Ascending aorta (tissue), 2 donors: ENCODE measurements at regions not wholly inside any gene's neighbourhood (a gene's known extent, or its start where the extent isn't known, plus 50 kb on each side); places are given as distances from the start of the nearest gene placed in this dataset.

Source experiments
- DNase-seq, 2 donors: peaks; one replicate each; pipeline ENCODE4 v3.0.0-alpha.2; 2019; ENCODE audit warnings: low spot score in 2 of 2
- H3K27ac ChIP-seq, 2 donors: fragments of 200-600 bp; sonication (generic); one replicate each; pipeline ENCODE4 v1.5.1; 2016 to 2017; ENCODE audit warnings: mild to moderate bottlenecking in 1 of 2
- H3K27me3 ChIP-seq: fragments of 200-600 bp; sonication (generic); one replicate; pipeline ENCODE4 v1.5.1; 2017
- H3K36me3 ChIP-seq, 2 donors: fragments of 200-600 bp; sonication (generic); one replicate each; pipeline ENCODE4 v1.5.1; 2016
- H3K4me1 ChIP-seq, 2 donors: fragments of 200-600 bp; sonication (generic); one replicate each; pipeline ENCODE4 v1.5.1; 2016 to 2017; ENCODE audit warnings: mild to moderate bottlenecking in 1 of 2
- H3K4me3 ChIP-seq, 2 donors: fragments of 200-600 bp; sonication (generic); one replicate each; pipeline ENCODE4 v1.5.1; 2016 to 2017; ENCODE audit warnings: mild to moderate bottlenecking in 1 of 2
- H3K9me3 ChIP-seq, 2 donors: fragments of 200-600 bp; sonication (generic); one replicate each; pipeline ENCODE4 v1.5.1; 2016
- CTCF ChIP-seq, 3 experiments: fragments of 200-600 bp in 2 of 3; fragments of 450-650 bp in 1 of 3; sonication (generic) in 2 of 3; IDR thresholded peaks; one replicate each; pipeline ENCODE4 v1.5.1; 2016 to 2019; ENCODE audit warnings: antibody characterized with exemption in 3 of 3, mild to moderate bottlenecking in 1 of 3, moderate library complexity in 1 of 3
- intact Hi-C: fragments of 100-400 bp; cut with DNase I; formaldehyde crosslinking; loops from one replicate; pipeline ENCODE4 v1.15.1; 2023

GRCh38 chr6:137424251-137424650 lies 69.9 kb downstream of the OLIG3 start:
- intact Hi-C loops, result no loop called here
- Histone ChIP-seq H3K27ac (no peak overlapping the region), H3K36me3 (no peaks in the 10 kb centered on the region), H3K9me3 (no peaks in the 10 kb centered on the region), H3K4me1 (no peaks in the 10 kb centered on the region), H3K27me3 (no peaks in the 10 kb centered on the region), H3K4me3 (no peak overlapping the region)
- no peak for DNase-seq
- no peak for TF ChIP-seq CTCF (IDR thresholded peaks at IDR 0.05)

DNA sequence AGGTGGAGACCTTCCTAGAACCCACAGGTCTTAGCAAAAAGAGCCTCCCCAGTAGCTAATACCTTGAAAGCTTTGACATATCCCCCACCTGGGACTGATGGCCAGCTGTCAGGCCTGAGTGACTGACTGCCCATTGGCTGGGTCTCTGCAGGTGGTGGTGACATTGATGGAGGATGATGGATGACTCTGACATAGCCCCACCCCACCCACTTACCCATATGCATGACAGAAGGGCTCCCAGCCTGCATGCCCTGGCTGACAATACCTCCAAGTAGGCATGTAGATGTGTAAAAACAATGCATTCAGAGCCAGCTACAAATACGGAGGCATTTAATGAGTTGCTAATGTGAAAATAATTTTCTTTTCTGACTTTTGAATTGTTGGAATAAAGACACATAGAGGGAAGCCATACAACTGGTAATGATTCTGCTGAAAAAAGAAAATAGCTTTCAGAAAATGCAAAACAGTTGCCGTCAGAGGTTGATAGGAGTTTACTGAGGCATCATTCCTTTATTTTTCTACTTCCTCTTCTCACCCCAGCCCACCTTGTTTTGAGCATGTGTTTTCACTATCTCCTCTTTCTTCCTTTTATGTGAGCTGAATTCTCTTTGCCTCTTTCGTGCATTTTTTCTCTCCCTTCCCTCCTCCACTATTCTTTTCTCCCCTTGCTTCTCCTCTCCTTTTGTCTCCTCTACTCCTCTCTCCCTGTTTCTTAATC lies 70.6 kb downstream of the OLIG3 start:
- Histone ChIP-seq H3K9me3 (no peaks in the 10 kb centered on the region), H3K27ac (no peak overlapping the region), H3K27me3 (no peaks in the 10 kb centered on the region), H3K4me3 (no peak overlapping the region), H3K4me1 (no peaks in the 10 kb centered on the region), H3K36me3 (no peaks in the 10 kb centered on the region)
- no peak for TF ChIP-seq CTCF (IDR thresholded peaks at IDR 0.05)
- intact Hi-C loops, result no loop called here
- no peak for DNase-seq

GRCh38 chr6:137417396-137417795 lies 76.8 kb downstream of the OLIG3 start:
- TF ChIP-seq CTCF (IDR thresholded peaks at IDR 0.05), result no peak
- H3K36me3 ChIP-seq, result no peaks in the 10 kb centered on the region
- H3K4me3 ChIP-seq, result no peak overlapping the region
- no peak for DNase-seq
- H3K4me1 ChIP-seq, result no peaks in the 10 kb centered on the region
- no peaks in the 10 kb centered on the region for H3K9me3 ChIP-seq
- intact Hi-C loops, result no loop called here
- no peak overlapping the region for H3K27ac ChIP-seq
- H3K27me3 ChIP-seq, result peaks cover 5% of the 10 kb centered on the region

DNA sequence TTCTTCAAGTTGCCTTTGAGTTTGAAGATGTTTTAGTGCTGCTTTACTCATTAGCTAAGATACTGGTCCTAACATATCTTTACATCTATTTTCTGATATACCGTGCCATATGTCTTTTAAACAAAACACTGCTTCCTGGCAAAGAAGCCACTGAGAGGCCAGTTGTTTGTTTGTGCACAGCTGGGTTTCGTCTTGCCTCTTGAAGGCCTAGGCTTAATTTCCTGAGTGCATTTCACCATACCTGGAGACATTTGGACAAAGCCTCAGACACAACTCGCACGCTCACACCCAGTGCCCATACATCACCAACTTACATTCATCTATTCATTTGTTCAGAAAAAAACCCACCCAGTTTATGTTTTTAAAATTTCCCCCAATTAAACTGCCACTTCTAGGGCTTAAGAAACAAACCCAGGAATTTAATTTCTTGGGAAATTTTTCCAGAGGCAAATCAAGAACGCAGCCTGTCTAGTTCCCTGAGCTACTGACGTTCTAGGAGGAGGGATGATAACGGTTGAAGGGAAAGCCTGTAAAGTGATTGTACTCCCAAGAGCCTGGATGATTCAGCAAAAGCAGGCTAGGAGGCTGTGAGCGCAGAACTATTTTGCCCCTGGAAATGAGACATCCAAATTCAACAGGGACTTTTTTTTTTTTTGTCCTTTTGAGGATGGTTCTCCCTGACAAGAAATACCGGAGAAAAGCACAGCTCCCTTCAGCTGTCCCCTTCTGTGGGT lies 77.7 kb downstream of the OLIG3 start:
- Histone ChIP-seq H3K36me3 (no peaks in the 10 kb centered on the region), H3K27me3 (peaks cover 5% of the 10 kb centered on the region), H3K4me1 (no peaks in the 10 kb centered on the region), H3K9me3 (no peaks in the 10 kb centered on the region), H3K4me3 (no peak overlapping the region), H3K27ac (no peak overlapping the region)
- no peak for TF ChIP-seq CTCF (IDR thresholded peaks at IDR 0.05)
- intact Hi-C loops, result no loop called here
- no peak for DNase-seq

GRCh38 chr6:137415834-137416190 lies 78.4 kb downstream of the OLIG3 start:
- H3K27ac ChIP-seq, result no peak overlapping the region
- H3K4me1 ChIP-seq, result no peaks in the 10 kb centered on the region
- no peaks in the 10 kb centered on the region for H3K36me3 ChIP-seq
- DNase-seq, result no peak
- intact Hi-C loops, result no loop called here
- TF ChIP-seq CTCF (IDR thresholded peaks at IDR 0.05), result no peak
- H3K4me3 ChIP-seq, result peak overlapping the region in 1 of 2 donors; percentile 60
- H3K9me3 ChIP-seq, result no peaks in the 10 kb centered on the region
- H3K27me3 ChIP-seq, result peaks cover 5% of the 10 kb centered on the region
